DOHH2 (cell line): ENCODE measurements at regions not wholly inside any gene's neighbourhood (a gene's known extent, or its start where the extent isn't known, plus 50 kb on each side); places are given as distances from the start of the nearest gene placed in this dataset.

Experiments
- H3F3A ChIP-seq: fragments of 200-600 bp; sonication (generic), shearing (Covaris generic); 2 replicates; pipeline ENCODE4 v1.6.0; 2016; ENCODE audit warnings: antibody characterized with exemption, mild to moderate bottlenecking; ENCODE audit not compliant: control insufficient read depth, insufficient read depth
- H3K27ac ChIP-seq: fragments of 200-600 bp; sonication (generic); 2 replicates; pipeline ENCODE4 v1.5.1; 2014; ENCODE audit warnings: low read depth, mild to moderate bottlenecking, low read length, moderate library complexity
- H3K27me3 ChIP-seq: fragments of 200-600 bp; sonication (generic); 2 replicates; pipeline ENCODE4 v1.6.1; 2014; ENCODE audit warnings: mild to moderate bottlenecking, low read length, mixed read lengths; ENCODE audit not compliant: control insufficient read depth
- H3K36me3 ChIP-seq: fragments of 200-600 bp; sonication (generic); 2 replicates; pipeline ENCODE4 v1.6.1; 2014; ENCODE audit warnings: mild to moderate bottlenecking, low read length, moderate library complexity, mixed read lengths; ENCODE audit not compliant: control insufficient read depth
- H3K4me1 ChIP-seq: fragments of 200-600 bp; sonication (generic); 2 replicates; pipeline ENCODE4 v1.6.1; 2014; ENCODE audit warnings: mild to moderate bottlenecking, low read length, mixed read lengths; ENCODE audit not compliant: control insufficient read depth
- H3K4me2 ChIP-seq: fragments of 200-600 bp; sonication (generic); 2 replicates; pipeline ENCODE4 v1.6.0; 2014; ENCODE audit warnings: mild to moderate bottlenecking, low read length, moderate library complexity
- H3K4me3 ChIP-seq: fragments of 200-600 bp; sonication (generic); 2 replicates; pipeline ENCODE4 v1.5.1; 2014; ENCODE audit warnings: mild to moderate bottlenecking, low read length, mixed read lengths
- H3K79me2 ChIP-seq: fragments of 200-600 bp; sonication (generic); 2 replicates; pipeline ENCODE4 v1.6.1; 2014; ENCODE audit warnings: mild to moderate bottlenecking, low read length, mixed read lengths; ENCODE audit not compliant: control insufficient read depth
- H3K9me2 ChIP-seq: fragments of 200-600 bp; sonication (generic); replicated peaks from 2 replicates; pipeline ENCODE4 v1.6.1; 2014; ENCODE audit warnings: mild to moderate bottlenecking, low read length, mixed read lengths; ENCODE audit not compliant: control insufficient read depth
- H3K9me3 ChIP-seq: fragments of 200-600 bp; sonication (generic); 2 replicates; pipeline ENCODE4 v1.6.1; 2014; ENCODE audit warnings: antibody characterized with exemption, low read length, mixed read lengths; ENCODE audit not compliant: control insufficient read depth, insufficient read depth
- H4K20me1 ChIP-seq: fragments of 200-600 bp; sonication (generic); 2 replicates; pipeline ENCODE4 v1.6.0; 2014; ENCODE audit warnings: low read depth, mild to moderate bottlenecking, antibody characterized with exemption, low read length, moderate library complexity; ENCODE audit not compliant: control insufficient read depth, insufficient read depth
- CTCF ChIP-seq: fragments of 200-600 bp; sonication (generic); IDR thresholded peaks from one replicate; pipeline ENCODE4 v1.5.1; 2014; ENCODE audit warnings: antibody characterized with exemption, mild to moderate bottlenecking, low read depth, low read length; ENCODE audit not compliant: poor library complexity, severe bottlenecking
- EZH2phosphoT487 ChIP-seq: fragments of 200-600 bp; sonication (generic); IDR thresholded peaks from 2 replicates; pipeline ENCODE4 v1.6.1; 2017; ENCODE audit warnings: borderline replicate concordance, mild to moderate bottlenecking, antibody characterized with exemption, low read length, moderate library complexity, mixed read lengths

- H3K79me2 ChIP-seq, result no peaks in the 10 kb centered on the region
- H3K4me3 ChIP-seq, result no peak overlapping the region
- no peaks in the 10 kb centered on the region for H4K20me1 ChIP-seq
- no peaks in the 10 kb centered on the region for H3K9me3 ChIP-seq
- no peaks in the 10 kb centered on the region for H3K9me2 ChIP-seq
- no peak for TF ChIP-seq EZH2phosphoT487
- no peaks in the 10 kb centered on the region for H3K4me1 ChIP-seq
- H3F3A ChIP-seq, result no peaks in the 10 kb centered on the region
- H3K27me3 ChIP-seq, result no peaks in the 10 kb centered on the region
- H3K27ac ChIP-seq, result no peak overlapping the region
- no peaks in the 10 kb centered on the region for H3K36me3 ChIP-seq
- no peak overlapping the region for H3K4me2 ChIP-seq
Measured at GRCh38 chr14:61927060-61927459, 164.8 kb downstream of the SNAPC1 start.

GRCh38 chr14:61927520-61927919 lies 165.3 kb downstream of the SNAPC1 start:
- Histone ChIP-seq H3K4me2 (no peak overlapping the region), H3K4me3 (no peak overlapping the region), H3K36me3 (no peaks in the 10 kb centered on the region), H4K20me1 (no peaks in the 10 kb centered on the region), H3F3A (no peaks in the 10 kb centered on the region), H3K27ac (no peak overlapping the region), H3K79me2 (no peaks in the 10 kb centered on the region), H3K27me3 (no peaks in the 10 kb centered on the region), H3K9me3 (no peaks in the 10 kb centered on the region), H3K9me2 (no peaks in the 10 kb centered on the region), H3K4me1 (no peaks in the 10 kb centered on the region)
- TF ChIP-seq CTCF, result no peak
- TF ChIP-seq EZH2phosphoT487, result no peak

DNA sequence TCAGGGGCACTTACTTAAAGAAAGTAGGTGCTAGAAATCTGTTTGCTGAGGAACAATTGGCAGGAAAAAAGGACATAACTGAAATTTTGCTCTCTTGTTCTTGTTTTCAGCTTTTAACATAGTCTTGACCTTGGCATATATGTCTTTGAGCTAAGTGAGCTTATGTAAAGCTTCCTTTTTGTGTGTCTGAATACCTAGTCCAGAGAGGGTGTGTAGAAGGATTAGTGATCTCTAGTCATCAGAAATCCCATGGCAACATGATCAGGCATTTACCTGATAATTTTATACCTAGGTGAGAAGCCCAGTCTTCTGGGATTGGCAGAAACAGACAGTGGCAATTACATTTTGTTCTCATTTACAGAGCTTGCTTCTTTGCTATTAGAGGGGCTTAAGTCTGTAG lies 166.1 kb downstream of the SNAPC1 start:
- Histone ChIP-seq H3K4me3 (no peak overlapping the region), H3K27me3 (no peaks in the 10 kb centered on the region), H4K20me1 (no peaks in the 10 kb centered on the region), H3K9me2 (no peaks in the 10 kb centered on the region), H3K36me3 (no peaks in the 10 kb centered on the region), H3K27ac (no peak overlapping the region), H3F3A (no peaks in the 10 kb centered on the region), H3K79me2 (no peaks in the 10 kb centered on the region), H3K9me3 (no peaks in the 10 kb centered on the region), H3K4me1 (no peaks in the 10 kb centered on the region), H3K4me2 (no peak overlapping the region)
- no peak for TF ChIP-seq CTCF
- no peak for TF ChIP-seq EZH2phosphoT487

DNA sequence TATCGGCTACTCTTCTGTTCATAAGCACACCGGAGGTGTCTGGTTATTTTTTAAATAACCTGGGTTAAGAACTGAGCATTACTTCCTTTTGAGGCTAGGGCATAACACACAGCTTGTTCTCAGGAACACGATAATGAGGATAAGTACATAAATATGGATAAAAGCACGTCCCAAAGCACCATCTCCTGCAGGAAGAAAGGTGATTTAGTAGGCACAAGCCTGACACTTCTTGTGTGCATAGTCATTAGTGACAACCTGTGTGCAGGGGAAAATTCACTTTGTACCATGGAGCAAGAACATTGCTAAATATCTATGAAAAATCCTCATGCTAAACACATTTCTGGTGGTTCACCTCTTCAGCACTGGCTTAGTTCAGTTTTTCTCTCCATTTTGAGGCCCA lies 166.5 kb downstream of the SNAPC1 start:
- Histone ChIP-seq H3K27ac (no peak overlapping the region), H3K4me2 (no peak overlapping the region), H4K20me1 (no peaks in the 10 kb centered on the region), H3K27me3 (no peaks in the 10 kb centered on the region), H3K9me2 (no peaks in the 10 kb centered on the region), H3K9me3 (no peaks in the 10 kb centered on the region), H3K4me3 (no peak overlapping the region), H3F3A (no peaks in the 10 kb centered on the region), H3K79me2 (no peaks in the 10 kb centered on the region), H3K36me3 (no peaks in the 10 kb centered on the region), H3K4me1 (no peaks in the 10 kb centered on the region)
- TF ChIP-seq CTCF (no peak), EZH2phosphoT487 (no peak)
